Bronchial epithelial cell (primary cell): ENCODE measurements at regions not wholly inside any gene's neighbourhood (a gene's known extent, or its start where the extent isn't known, plus 50 kb on each side); places are given as distances from the start of the nearest gene placed in this dataset.
A peak's percentile ranks its signal among the peaks of the same experiment; 100 is the strongest.

Experiments
- DNase-seq: peaks from one replicate; pipeline ENCODE4 v3.0.0-alpha.2; 2010; ENCODE audit warnings: low read depth
- FAIRE-seq: peaks from 2 replicates; lab custom pipeline; 2011; peaks lifted over from hg19 to GRCh38; lab: Jason Lieb, UNC
- H3K27me3 ChIP-seq: 2 replicates; pipeline ENCODE4 v1.5.1; 2011; ENCODE audit warnings: low read length; ENCODE audit not compliant: control insufficient read depth, insufficient read depth
- H3K36me3 ChIP-seq: 2 replicates; pipeline ENCODE4 v1.5.1; 2011; ENCODE audit warnings: low read length; ENCODE audit not compliant: control insufficient read depth, insufficient read depth
- H3K4me3 ChIP-seq: 2 replicates; pipeline ENCODE4 v1.5.1; 2011; ENCODE audit warnings: mild to moderate bottlenecking, low read depth, low read length, control low read depth
- TF ChIP-seq, protein P1 (sequence below): IDR thresholded peaks from 2 replicates; pipeline ENCODE4 v1.5.1; 2011; ENCODE audit warnings: mild to moderate bottlenecking, moderate library complexity, low read length, control low read depth, inconsistent platforms; ENCODE audit not compliant: insufficient read depth, severe bottlenecking

DNA sequence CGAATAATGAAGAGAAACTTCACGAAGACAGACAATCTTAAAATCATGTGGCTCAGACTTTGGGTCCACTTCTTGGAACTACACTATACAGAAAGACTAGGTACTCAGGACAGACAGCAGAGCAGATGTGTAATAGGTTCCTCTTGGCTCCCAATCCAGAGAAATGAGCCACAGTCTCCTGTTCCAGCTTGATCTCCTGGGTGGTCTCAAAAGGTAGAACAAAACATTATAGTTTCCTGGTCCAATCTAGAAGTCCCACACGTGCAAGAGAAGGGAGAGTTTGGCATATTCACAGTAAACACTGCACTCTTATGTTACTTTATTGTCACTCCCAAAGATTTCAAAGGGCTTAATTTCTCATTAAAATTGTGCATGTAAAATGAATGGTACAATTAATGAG lies 134.5 kb upstream of the FIBIN start:
- Histone ChIP-seq H3K36me3 (no peaks in the 10 kb centered on the region), H3K27me3 (no peaks in the 10 kb centered on the region), H3K4me3 (no peak overlapping the region)
- FAIRE-seq (no peak), DNase-seq (no peak)
- TF ChIP-seq, protein P1, sequence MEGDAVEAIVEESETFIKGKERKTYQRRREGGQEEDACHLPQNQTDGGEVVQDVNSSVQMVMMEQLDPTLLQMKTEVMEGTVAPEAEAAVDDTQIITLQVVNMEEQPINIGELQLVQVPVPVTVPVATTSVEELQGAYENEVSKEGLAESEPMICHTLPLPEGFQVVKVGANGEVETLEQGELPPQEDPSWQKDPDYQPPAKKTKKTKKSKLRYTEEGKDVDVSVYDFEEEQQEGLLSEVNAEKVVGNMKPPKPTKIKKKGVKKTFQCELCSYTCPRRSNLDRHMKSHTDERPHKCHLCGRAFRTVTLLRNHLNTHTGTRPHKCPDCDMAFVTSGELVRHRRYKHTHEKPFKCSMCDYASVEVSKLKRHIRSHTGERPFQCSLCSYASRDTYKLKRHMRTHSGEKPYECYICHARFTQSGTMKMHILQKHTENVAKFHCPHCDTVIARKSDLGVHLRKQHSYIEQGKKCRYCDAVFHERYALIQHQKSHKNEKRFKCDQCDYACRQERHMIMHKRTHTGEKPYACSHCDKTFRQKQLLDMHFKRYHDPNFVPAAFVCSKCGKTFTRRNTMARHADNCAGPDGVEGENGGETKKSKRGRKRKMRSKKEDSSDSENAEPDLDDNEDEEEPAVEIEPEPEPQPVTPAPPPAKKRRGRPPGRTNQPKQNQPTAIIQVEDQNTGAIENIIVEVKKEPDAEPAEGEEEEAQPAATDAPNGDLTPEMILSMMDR, result no peak

DNA sequence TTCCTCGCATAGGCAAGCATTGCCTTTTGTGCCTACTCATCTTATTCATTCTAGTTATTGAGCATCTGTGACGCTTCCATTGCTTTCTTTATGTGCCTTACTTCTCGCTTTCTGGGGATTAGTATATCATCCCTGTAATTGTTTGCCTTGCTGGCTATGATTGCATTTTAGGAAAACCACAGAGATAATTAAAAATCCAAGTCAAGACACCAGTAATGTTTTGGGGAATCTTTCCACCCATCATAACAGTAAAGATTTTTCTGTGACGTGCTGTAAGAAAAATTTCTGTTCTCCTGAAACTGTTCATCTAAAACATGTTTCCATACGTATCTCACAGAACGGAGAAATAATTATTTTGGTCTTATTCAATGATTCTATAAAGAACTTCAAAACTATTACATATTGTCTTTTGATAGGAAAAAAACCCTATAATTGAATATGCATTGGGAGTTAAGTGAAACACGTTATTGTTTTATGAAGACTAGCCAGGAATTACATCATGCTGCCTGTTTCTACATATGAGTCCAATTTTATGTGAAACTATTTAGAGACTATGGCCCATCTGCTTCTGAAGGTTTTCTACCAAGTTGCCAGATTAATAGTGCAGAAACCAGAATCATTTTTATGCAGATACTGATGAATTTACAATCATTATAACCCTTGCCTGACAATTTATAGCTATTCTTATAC lies 133.7 kb upstream of the FIBIN start:
- Histone ChIP-seq H3K4me3 (no peak overlapping the region), H3K36me3 (no peaks in the 10 kb centered on the region), H3K27me3 (no peaks in the 10 kb centered on the region)
- DNase-seq, result no peak
- FAIRE-seq, result no peak
- TF ChIP-seq, protein P1, result no peak

DNA sequence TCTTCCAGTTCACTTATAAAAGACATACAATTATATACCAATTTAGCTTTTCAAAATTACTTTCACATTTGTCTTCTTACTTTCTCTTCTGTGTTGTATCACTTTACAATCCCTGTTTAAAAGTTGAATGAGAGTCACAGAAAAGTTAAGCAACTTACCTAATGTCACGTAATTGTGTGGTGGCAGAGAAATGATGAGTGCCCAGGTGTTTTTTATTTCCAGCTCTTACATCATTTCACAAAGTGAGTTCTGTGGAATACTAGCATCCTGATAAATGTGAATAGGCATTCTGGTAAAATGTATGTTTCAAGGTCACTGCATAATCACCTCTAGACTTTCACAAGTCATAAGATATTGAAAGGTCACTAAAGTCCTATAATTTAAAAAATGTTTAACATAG lies 133.0 kb upstream of the FIBIN start:
- Histone ChIP-seq H3K27me3 (no peaks in the 10 kb centered on the region), H3K36me3 (no peaks in the 10 kb centered on the region), H3K4me3 (no peak overlapping the region)
- FAIRE-seq (no peak), DNase-seq (no peak)
- TF ChIP-seq, protein P1, result no peak

DNA sequence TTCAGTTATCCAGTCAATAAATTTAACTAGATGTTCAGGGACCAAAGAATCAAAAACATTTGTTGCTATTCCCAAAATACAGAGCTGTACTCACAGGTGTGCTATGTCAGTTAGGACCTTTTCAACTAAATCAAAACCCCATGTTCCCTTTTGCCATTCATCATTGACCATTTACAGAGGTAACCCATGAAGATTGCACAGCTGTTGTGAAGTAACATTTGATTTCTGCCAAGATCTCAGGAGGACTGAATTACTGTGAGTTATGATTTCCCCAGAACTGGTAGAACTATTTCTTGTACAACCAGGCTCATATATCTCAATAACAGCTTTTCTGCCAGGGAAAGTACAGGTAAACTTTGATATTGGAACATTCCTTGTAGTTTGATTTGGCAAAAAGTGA lies 131.1 kb upstream of the FIBIN start:
- no peak for DNase-seq
- H3K27me3 ChIP-seq, result no peaks in the 10 kb centered on the region
- no peaks in the 10 kb centered on the region for H3K36me3 ChIP-seq
- no peak overlapping the region for H3K4me3 ChIP-seq
- TF ChIP-seq, protein P1, result no peak
- no peak for FAIRE-seq

DNA sequence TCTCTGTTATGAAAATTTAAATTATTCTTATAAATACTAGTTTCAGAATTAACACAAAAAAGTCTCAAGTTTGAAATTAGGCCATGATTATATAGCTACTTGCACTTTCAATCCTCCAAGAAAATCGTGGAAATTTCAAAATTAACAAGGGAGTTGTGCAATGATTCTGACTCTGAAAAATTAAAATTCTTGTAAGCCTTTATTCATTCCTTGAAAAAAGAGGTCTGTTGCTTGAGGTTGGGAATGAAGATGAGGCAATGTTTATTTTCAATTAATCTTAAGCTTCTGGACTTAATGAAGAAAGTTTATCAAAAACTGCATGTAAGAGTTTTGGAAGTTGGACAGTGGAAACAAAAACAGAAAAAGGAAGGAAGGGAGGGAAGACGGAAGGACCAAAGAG lies 128.2 kb upstream of the FIBIN start:
- FAIRE-seq (no peak), DNase-seq (no peak)
- no peaks in the 10 kb centered on the region for H3K36me3 ChIP-seq
- TF ChIP-seq, protein P1, result no peak
- no peaks in the 10 kb centered on the region for H3K27me3 ChIP-seq
- no peak overlapping the region for H3K4me3 ChIP-seq

DNA sequence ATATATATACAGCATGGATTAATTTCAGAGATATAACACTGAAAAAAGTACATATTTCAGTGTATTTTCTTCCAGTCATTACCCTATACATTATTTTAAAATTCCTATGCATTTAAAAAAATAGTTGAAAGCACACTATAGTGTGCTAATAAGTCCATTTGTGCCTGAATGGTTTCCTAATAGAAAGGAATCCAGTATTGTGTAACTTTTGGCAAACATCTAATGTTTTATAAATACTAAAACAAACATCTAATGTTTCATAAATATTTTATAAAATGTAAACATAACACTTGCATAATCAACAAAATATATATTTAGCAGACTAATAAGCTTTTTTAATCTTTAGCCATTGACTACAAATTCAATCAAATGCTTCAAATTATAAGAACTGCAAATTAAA lies 126.6 kb upstream of the FIBIN start:
- Histone ChIP-seq H3K36me3 (no peaks in the 10 kb centered on the region), H3K27me3 (no peaks in the 10 kb centered on the region), H3K4me3 (no peak overlapping the region)
- peak; percentile 69 for DNase-seq
- no peak for FAIRE-seq
- TF ChIP-seq, protein P1, result no peak
